Omental fat pad (tissue), 3 donors: ENCODE measurements at regions not wholly inside any gene's neighbourhood (a gene's known extent, or its start where the extent isn't known, plus 50 kb on each side); places are given as distances from the start of the nearest gene placed in this dataset.
A peak's percentile ranks its signal among the peaks of the same experiment; 100 is the strongest.

Experiments used
- ATAC-seq: fragments of 150-250 bp; one replicate; pipeline ENCODE4 v1.9.1; 2016; ENCODE audit warnings: mild to moderate bottlenecking, moderate library complexity; ENCODE audit not compliant: low FRiP score
- DNase-seq: peaks from one replicate; pipeline ENCODE4 v3.0.0-alpha.2; 2019; ENCODE audit warnings: low spot score
- CTCF ChIP-seq, 3 donors: fragments of 450-650 bp; IDR thresholded peaks; one replicate each; pipeline ENCODE4 v1.5.1; 2016 to 2017; ENCODE audit warnings: antibody characterized with exemption in 3 of 3, mild to moderate bottlenecking in 3 of 3, moderate library complexity in 2 of 3

GRCh38 chr2:41779888-41780287 lies 267.9 kb upstream of the PKDCC start:
- no peak for TF ChIP-seq CTCF (IDR thresholded peaks at IDR 0.05)
- no peak for ATAC-seq
- DNase-seq: no peak

- DNase-seq (no peak), ATAC-seq (no peak)
- TF ChIP-seq CTCF (IDR thresholded peaks at IDR 0.05): peak in 1 of 3 donors; percentile 11
These were observed 265.3 kb upstream of the PKDCC start for GRCh38 chr2:41782306-41783158.

GRCh38 chr2:41784496-41784895 lies 263.3 kb upstream of the PKDCC start:
- no peak for TF ChIP-seq CTCF (IDR thresholded peaks at IDR 0.05)
- ATAC-seq (no peak), DNase-seq (no peak)

GRCh38 chr2:41785251-41786022 lies 262.4 kb upstream of the PKDCC start:
- TF ChIP-seq CTCF (IDR thresholded peaks at IDR 0.05): no peak
- ATAC-seq: no peak
- no peak for DNase-seq

- ATAC-seq (no peak), DNase-seq (no peak)
- TF ChIP-seq CTCF (IDR thresholded peaks at IDR 0.05): no peak
These were observed 256.3 kb upstream of the PKDCC start for GRCh38 chr2:41791523-41791922.

GRCh38 chr2:41803361-41803760 lies 244.5 kb upstream of the PKDCC start:
- no peak for TF ChIP-seq CTCF (IDR thresholded peaks at IDR 0.05)
- ATAC-seq (no peak), DNase-seq (no peak)
